ENCODE measurements at regions not wholly inside any gene's neighbourhood (a gene's known extent, or its start where the extent isn't known, plus 50 kb on each side); places are given as distances from the start of the nearest gene placed in this dataset.

GRCh38 chr1:117682372-117682771 lies 76.5 kb downstream of the TENT5C start:
- no peaks in the 10 kb centered on the region for H3K36me3 Mint-ChIP-seq (ENCODE audit: low read depth)
- H3K4me1 Mint-ChIP-seq (ENCODE audit: low read depth) = no peaks in the 10 kb centered on the region
- no peaks in the 10 kb centered on the region for H3K36me3 ChIP-seq (ENCODE audit: insufficient read depth, low read length)
- H3K27ac Mint-ChIP-seq = no peak overlapping the region
- no peaks in the 10 kb centered on the region for H3K9me3 ChIP-seq (ENCODE audit: control insufficient read depth in 1 of 2, insufficient read depth in 1 of 2, low read length in 2 of 2)
- no peak for DNase-seq
- ATAC-seq (ENCODE audit: poor library complexity) = no peak
- no peak for TF ChIP-seq CTCF (IDR thresholded peaks at IDR 0.05)
- intact Hi-C loops (cut with DNase I, micrococcal nuclease) = no loop called here
- no peaks in the 10 kb centered on the region for H3K4me1 ChIP-seq (ENCODE audit: insufficient read depth, low read length)
- peaks cover 4% of the 10 kb centered on the region for H3K27me3 Mint-ChIP-seq
- no peak overlapping the region for H3K4me3 ChIP-seq (ENCODE audit: low read length)
- H3K9me3 Mint-ChIP-seq = no peaks in the 10 kb centered on the region
- ChIA-PET POLR2A (no interaction called here), CTCF (interaction anchor here (1.1 to 1.3 kb wide), 2 partner anchors 8 kb away, joined by 3 read pairs; no protein-coding TSS in a partner anchor)
- H3K4me3 Mint-ChIP-seq = no peak overlapping the region
- H3K27me3 ChIP-seq (ENCODE audit: control insufficient read depth in 1 of 2, insufficient read depth in 2 of 2, low read length in 2 of 2) = no peaks in the 10 kb centered on the region
- no peak overlapping the region for H3K27ac ChIP-seq (ENCODE audit: low read depth in 1 of 2, low read length in 2 of 2)

DNA sequence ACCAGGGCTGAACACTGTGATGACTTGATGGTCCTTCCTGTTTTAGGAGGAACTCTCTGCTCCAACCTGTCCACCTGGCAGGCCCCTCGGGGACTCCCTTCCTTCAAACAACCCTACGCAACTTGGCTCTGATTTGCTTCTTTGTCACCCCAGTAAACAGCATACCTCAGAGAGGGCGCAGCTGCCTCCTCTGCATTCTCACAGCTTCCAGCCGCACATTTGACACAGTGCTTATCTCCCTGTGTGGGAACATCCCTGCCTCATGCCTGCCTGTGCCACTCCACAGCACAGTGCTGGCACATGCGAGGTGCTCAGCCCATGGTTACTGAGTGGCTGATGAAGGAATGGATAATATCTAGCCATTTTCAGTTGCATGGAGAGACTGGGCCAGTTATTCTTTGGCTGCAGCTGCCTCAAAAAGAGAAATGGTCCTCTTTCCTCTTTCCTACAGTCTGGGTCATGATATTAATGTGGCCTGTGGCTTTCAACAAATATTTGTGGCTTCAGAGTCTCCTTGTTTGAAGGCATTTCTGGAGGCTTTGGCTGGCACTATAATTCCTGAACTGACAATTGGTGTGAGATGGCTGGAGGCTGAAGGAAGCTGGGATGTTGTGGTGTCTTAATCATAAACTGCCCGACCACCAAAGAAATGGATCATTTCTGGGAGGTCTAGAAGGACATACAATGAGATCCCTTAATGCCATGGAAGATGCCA lies 77.9 kb downstream of the TENT5C start:
- peaks cover 10% of the 10 kb centered on the region for H3K27me3 Mint-ChIP-seq
- ATAC-seq (ENCODE audit: poor library complexity) (no peak), DNase-seq (no peak)
- CTCF ChIA-PET = no interaction called here
- no peak overlapping the region for H3K4me3 ChIP-seq (ENCODE audit: low read length)
- intact Hi-C loops (cut with DNase I, micrococcal nuclease) = no loop called here
- no peaks in the 10 kb centered on the region for H3K9me3 Mint-ChIP-seq
- POLR2A ChIA-PET = no interaction called here
- no peaks in the 10 kb centered on the region for H3K36me3 Mint-ChIP-seq (ENCODE audit: low read depth)
- H3K27ac Mint-ChIP-seq = no peak overlapping the region
- no peak for TF ChIP-seq CTCF (IDR thresholded peaks at IDR 0.05)
- no peaks in the 10 kb centered on the region for H3K27me3 ChIP-seq (ENCODE audit: control insufficient read depth in 1 of 2, insufficient read depth in 2 of 2, low read length in 2 of 2)
- H3K4me1 ChIP-seq (ENCODE audit: insufficient read depth, low read length) = no peaks in the 10 kb centered on the region
- no peak overlapping the region for H3K27ac ChIP-seq (ENCODE audit: low read depth in 1 of 2, low read length in 2 of 2)
- no peak overlapping the region for H3K4me3 Mint-ChIP-seq
- no peaks in the 10 kb centered on the region for H3K4me1 Mint-ChIP-seq (ENCODE audit: low read depth)
- no peaks in the 10 kb centered on the region for H3K9me3 ChIP-seq (ENCODE audit: control insufficient read depth in 1 of 2, insufficient read depth in 1 of 2, low read length in 2 of 2)
- H3K36me3 ChIP-seq (ENCODE audit: insufficient read depth, low read length) = no peaks in the 10 kb centered on the region

- DNase-seq (no peak), ATAC-seq (ENCODE audit: poor library complexity) (peak; percentile 66)
- H3K4me3 Mint-ChIP-seq = no peak overlapping the region
- H3K4me3 ChIP-seq (ENCODE audit: low read length) = no peak overlapping the region
- CTCF ChIA-PET = interaction anchor here (0.7 kb wide), 1 partner anchor 151 kb away, joined by 3 read pairs; no protein-coding TSS in a partner anchor
- peaks cover 12% of the 10 kb centered on the region for H3K27me3 Mint-ChIP-seq
- no peaks in the 10 kb centered on the region for H3K27me3 ChIP-seq (ENCODE audit: control insufficient read depth in 1 of 2, insufficient read depth in 2 of 2, low read length in 2 of 2)
- TF ChIP-seq CTCF (IDR thresholded peaks at IDR 0.05) = no peak
- H3K9me3 ChIP-seq (ENCODE audit: control insufficient read depth in 1 of 2, insufficient read depth in 1 of 2, low read length in 2 of 2) = no peaks in the 10 kb centered on the region
- no peaks in the 10 kb centered on the region for H3K4me1 ChIP-seq (ENCODE audit: insufficient read depth, low read length)
- H3K4me1 Mint-ChIP-seq (ENCODE audit: low read depth) = no peaks in the 10 kb centered on the region
- H3K36me3 Mint-ChIP-seq (ENCODE audit: low read depth) = no peaks in the 10 kb centered on the region
- intact Hi-C loops (cut with DNase I, micrococcal nuclease) = no loop called here
- no peak overlapping the region for H3K27ac ChIP-seq (ENCODE audit: low read depth in 1 of 2, low read length in 2 of 2)
- no peak overlapping the region for H3K27ac Mint-ChIP-seq
- POLR2A ChIA-PET = no interaction called here
- no peaks in the 10 kb centered on the region for H3K9me3 Mint-ChIP-seq
- no peaks in the 10 kb centered on the region for H3K36me3 ChIP-seq (ENCODE audit: insufficient read depth, low read length)
Observed at GRCh38 chr1:117685936-117686806, 80.3 kb downstream of the TENT5C start.

Measured in CD4-positive, alpha-beta T cell (primary cell).